Activated naive CD8-positive, alpha-beta T cell treated with anti-CD3 and anti-CD28 coated beads, Interleukin-2, amount 10 ng/mL, durations not matched to agents 7 days and 5 days (primary cell): ENCODE measurements at regions not wholly inside any gene's neighbourhood (a gene's known extent, or its start where the extent isn't known, plus 50 kb on each side); places are given as distances from the start of the nearest gene placed in this dataset.

Experiments
- ATAC-seq: fragments of 150-1000 bp; cut with Tn5 transposase; one replicate; pipeline ENCODE4 v1.10.0; 2021; ENCODE audit warnings: low read depth, moderate library complexity
- POLR2A ChIA-PET: fragments of 350-600 bp; sonication (Branson Sonifier 250); formaldehyde crosslinking; loops from one replicate; lab custom pipeline; 2021; ENCODE audit warnings: antibody characterized with exemption; lab: Charles Lee
- DNase-seq: peaks from one replicate; pipeline ENCODE4 v3.0.0; 2021
- H3K27ac Mint-ChIP-seq: one replicate; pipeline ENCODE4 v1.8.0; 2022; ENCODE audit warnings: mild to moderate bottlenecking, mixed read lengths
- H3K27me3 Mint-ChIP-seq: one replicate; pipeline ENCODE4 v1.8.0; 2022; ENCODE audit warnings: mild to moderate bottlenecking, moderate library complexity, mixed read lengths
- H3K36me3 Mint-ChIP-seq: one replicate; pipeline ENCODE4 v1.8.0; 2021; ENCODE audit warnings: mild to moderate bottlenecking, mixed read lengths
- H3K4me1 Mint-ChIP-seq: one replicate; pipeline ENCODE4 v1.8.0; 2021; ENCODE audit warnings: mixed read lengths
- H3K4me3 Mint-ChIP-seq: one replicate; pipeline ENCODE4 v1.8.0; 2022; ENCODE audit warnings: mild to moderate bottlenecking, moderate library complexity, mixed read lengths
- H3K9me3 Mint-ChIP-seq: one replicate; pipeline ENCODE4 v1.8.0; 2021; ENCODE audit warnings: mixed read lengths

DNA sequence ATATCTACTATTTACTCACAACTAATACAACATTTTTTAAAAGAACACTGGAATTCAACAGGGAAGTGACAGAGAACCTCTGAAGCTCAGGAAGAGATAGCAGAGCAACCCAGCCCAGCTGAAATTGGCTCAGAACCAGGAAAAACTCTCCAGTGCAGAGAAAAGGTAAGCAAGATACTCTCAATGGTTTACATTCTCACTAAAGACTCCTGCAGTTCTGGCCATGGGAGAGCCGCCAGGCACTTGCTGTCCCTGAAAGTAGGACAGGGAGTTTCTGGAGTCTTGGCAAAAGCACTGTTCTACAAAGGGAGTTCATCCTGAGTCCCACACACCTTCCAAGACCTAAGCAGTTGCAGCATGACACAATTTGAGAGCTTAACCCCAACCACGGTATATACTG is 330.8 kb downstream of the TRIM36 start:
- Mint-ChIP-seq H3K27ac (no peak overlapping the region), H3K27me3 (no peaks in the 10 kb centered on the region), H3K4me1 (no peaks in the 10 kb centered on the region), H3K4me3 (no peak overlapping the region), H3K9me3 (peaks cover 7% of the 10 kb centered on the region), H3K36me3 (no peaks in the 10 kb centered on the region)
- POLR2A ChIA-PET: no interaction called here
- no peak for DNase-seq
- no peak for ATAC-seq

DNA sequence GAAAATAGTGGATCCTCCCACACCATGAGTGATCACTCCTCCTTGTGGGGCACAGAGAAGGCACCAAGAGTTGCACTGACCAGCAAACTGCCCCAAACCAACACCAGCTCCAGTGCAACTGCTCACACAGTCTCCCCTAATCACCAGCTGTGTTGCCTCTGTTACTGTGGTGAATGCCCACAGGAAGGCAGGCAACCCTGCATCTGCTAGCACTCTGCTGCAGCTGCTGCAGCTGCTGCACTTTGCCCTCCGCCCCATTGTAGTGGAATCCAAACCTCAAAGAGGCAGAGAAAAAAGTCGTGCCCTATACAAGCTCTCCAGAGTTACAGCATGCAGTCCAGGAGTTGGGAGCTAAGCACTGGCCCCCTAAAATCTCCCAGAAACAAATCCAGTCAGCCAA is 339.6 kb downstream of the TRIM36 start:
- no peak for ATAC-seq
- DNase-seq: no peak

DNA sequence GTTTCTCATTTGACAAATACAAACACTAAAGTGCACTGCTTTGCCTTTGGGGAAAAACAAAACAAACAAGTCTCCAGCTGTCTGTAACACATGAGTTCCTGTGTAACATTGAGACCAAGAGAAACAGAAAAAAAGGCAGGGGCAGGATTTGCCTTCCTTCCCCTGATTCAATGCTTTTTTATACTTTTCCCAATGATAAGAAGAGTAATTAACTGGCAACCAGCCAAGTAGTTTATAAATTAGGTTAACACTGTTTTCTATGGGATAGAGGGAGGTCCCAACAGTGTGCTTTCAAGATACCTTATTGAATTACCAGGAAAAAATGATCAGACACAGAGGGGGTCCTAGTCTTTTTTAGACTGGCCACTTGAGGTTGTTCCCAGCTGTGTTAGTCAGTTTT is 346.8 kb downstream of the TRIM36 start:
- ATAC-seq: no peak
- Mint-ChIP-seq H3K36me3 (no peaks in the 10 kb centered on the region), H3K27ac (no peak overlapping the region), H3K4me3 (no peak overlapping the region), H3K27me3 (no peaks in the 10 kb centered on the region), H3K9me3 (peaks cover 4% of the 10 kb centered on the region), H3K4me1 (no peaks in the 10 kb centered on the region)
- POLR2A ChIA-PET: no interaction called here
- no peak for DNase-seq

More for the DNA sequence above, 339.6 kb downstream of the TRIM36 start:
- H3K4me3 Mint-ChIP-seq: no peak overlapping the region
- peaks cover 4% of the 10 kb centered on the region for H3K9me3 Mint-ChIP-seq
- no peaks in the 10 kb centered on the region for H3K27me3 Mint-ChIP-seq
- H3K4me1 Mint-ChIP-seq: no peaks in the 10 kb centered on the region
- H3K36me3 Mint-ChIP-seq: no peaks in the 10 kb centered on the region
- POLR2A ChIA-PET: no interaction called here
- H3K27ac Mint-ChIP-seq: no peak overlapping the region

DNA sequence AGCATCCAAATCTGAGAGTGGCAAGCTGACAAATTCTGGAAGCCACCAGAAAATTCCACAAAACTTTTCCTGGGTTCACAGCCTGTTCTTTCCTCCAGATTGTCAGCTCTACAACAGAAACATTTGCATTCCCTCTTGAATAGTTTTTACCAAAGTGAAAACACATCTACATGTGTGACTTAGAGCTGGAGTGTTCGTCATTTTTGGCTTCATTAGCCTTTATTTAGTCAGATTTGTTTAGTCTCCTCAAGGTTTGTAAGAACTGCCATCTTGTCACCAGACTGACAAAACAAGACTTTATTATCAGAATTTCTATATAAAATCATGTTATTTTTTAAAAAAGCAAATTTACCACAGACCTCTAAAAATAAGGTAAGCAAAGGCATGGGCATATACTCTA is 347.3 kb downstream of the TRIM36 start:
- Mint-ChIP-seq H3K27ac (no peak overlapping the region), H3K9me3 (peaks cover 4% of the 10 kb centered on the region), H3K4me3 (no peak overlapping the region), H3K36me3 (no peaks in the 10 kb centered on the region), H3K27me3 (no peaks in the 10 kb centered on the region), H3K4me1 (no peaks in the 10 kb centered on the region)
- ATAC-seq (no peak), DNase-seq (no peak)
- POLR2A ChIA-PET: no interaction called here

DNA sequence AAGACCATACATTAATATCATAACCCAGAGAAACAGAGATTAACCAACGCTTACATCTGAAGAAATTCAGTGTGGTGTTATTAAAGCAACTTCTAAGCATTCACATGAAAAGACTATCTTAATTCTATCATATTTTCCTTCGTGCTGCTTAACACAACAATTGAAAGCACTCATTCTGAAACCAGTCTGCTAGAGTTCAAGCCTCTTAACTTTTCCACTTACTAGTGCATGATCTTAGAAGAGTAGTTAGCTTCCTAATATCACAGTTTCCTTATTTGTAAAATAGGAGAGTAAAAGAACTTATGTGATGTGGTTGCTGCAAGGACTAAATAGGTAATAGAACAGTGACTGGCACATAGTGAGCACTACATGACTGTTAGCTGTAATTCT is 379.3 kb downstream of the TRIM36 start:
- DNase-seq: no peak
- no peak for ATAC-seq
- POLR2A ChIA-PET: no interaction called here
- Mint-ChIP-seq H3K4me1 (no peaks in the 10 kb centered on the region), H3K36me3 (no peaks in the 10 kb centered on the region), H3K4me3 (no peak overlapping the region), H3K9me3 (no peaks in the 10 kb centered on the region), H3K27me3 (no peaks in the 10 kb centered on the region), H3K27ac (no peak overlapping the region)

DNA sequence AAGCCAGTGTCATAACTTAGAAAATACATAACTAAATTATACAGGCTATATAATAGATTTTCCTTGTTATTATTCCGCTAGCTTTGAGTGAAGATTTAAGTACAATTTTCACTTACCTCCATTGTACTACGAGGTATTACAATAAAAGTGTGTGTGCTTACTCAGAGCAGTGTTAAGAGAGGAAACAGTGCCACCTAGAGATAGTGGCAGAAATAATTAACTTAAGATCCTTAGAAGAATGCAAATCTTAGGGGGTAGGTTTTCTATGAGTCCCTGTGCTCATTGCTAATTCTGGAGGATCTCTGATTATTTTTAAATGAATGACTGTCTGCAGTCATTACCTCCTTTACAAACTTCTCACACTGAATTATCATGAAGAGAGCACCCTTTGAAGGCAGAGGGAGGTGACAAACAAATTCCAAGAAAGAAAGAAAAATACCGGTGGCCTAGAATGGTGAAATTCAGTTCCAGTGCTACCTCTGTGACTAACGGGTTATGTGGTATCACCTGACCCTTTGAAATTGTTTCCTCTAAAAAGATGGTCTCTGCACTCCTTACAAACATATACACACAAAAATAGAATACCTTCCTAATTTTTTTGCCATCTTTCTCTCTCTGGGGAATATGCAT is 379.8 kb downstream of the TRIM36 start:
- H3K4me1 Mint-ChIP-seq: no peaks in the 10 kb centered on the region

DNA sequence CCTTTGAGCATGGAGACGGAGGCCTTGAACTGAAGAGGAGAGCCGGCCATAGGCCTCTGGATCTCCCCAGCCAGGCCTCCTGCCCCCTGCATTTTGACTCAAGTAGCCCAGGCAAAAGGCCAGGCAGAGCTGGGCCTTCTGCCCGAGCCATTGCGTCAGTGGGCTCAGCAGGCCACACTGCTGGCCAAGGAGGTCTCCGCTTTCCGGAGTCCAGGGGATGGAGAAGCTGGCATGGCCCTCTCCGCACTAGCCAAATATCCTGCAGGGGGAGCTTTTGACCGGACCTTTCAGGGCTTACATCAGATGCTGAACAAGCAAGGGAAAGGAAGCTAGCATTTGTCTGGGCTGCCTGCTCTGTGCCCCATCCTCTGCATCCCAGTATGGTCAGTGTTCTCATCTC is 386.8 kb downstream of the TRIM36 start:
- ATAC-seq (no peak), DNase-seq (no peak)
- no peak overlapping the region for H3K27ac Mint-ChIP-seq
- H3K36me3 Mint-ChIP-seq: no peaks in the 10 kb centered on the region
- no peaks in the 10 kb centered on the region for H3K4me1 Mint-ChIP-seq
- no peak overlapping the region for H3K4me3 Mint-ChIP-seq
- H3K9me3 Mint-ChIP-seq: no peaks in the 10 kb centered on the region
- H3K27me3 Mint-ChIP-seq: no peaks in the 10 kb centered on the region
- POLR2A ChIA-PET: no interaction called here

More for the DNA sequence above, 379.8 kb downstream of the TRIM36 start:
- Mint-ChIP-seq H3K27me3 (no peaks in the 10 kb centered on the region), H3K36me3 (no peaks in the 10 kb centered on the region), H3K4me3 (no peak overlapping the region), H3K9me3 (no peaks in the 10 kb centered on the region), H3K27ac (no peak overlapping the region)
- ATAC-seq: no peak
- DNase-seq: no peak
- POLR2A ChIA-PET: no interaction called here

DNA sequence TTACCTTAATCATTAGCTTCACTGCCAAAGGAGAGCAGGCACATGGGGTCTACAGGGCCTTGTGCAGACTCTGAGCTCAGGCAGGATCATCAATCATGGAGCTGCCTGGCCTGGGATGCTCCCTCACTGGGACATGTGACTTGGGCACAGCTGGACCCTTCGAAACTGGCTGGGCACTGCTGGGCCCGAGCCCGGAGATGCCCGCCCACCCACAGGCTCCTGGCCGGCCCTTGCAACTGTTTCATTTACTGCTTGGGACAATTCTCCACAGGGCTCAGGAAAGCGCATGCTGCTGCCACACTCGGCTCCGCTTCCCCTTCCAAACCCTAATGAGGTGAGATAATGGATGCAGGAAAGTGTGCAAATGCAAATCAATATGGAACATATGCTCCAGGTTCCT is 387.5 kb downstream of the TRIM36 start:
- no peaks in the 10 kb centered on the region for H3K9me3 Mint-ChIP-seq
- H3K4me3 Mint-ChIP-seq: no peak overlapping the region
- no peak overlapping the region for H3K27ac Mint-ChIP-seq
- ATAC-seq: no peak
- no peaks in the 10 kb centered on the region for H3K27me3 Mint-ChIP-seq
- DNase-seq: no peak
- no peaks in the 10 kb centered on the region for H3K4me1 Mint-ChIP-seq
- H3K36me3 Mint-ChIP-seq: no peaks in the 10 kb centered on the region
- POLR2A ChIA-PET: no interaction called here

DNA sequence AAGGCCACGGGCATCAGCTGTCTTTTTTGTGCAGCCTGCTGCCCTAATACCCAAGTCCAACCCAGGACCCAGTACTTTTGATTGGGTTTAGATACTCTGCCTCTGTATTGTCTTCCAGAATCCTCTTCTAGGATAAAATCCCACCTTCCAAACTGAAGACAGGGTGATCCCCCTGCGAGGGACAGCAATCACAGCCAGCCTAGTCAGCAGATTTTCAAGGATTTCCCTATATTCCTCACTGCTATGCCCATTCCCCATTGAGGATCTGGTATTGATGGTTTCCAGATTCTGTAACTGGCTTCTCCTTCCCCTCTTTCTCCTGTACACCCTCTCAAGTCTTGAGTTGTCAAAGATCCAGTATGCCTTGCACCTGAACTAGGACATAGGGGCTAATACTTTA is 389.4 kb downstream of the TRIM36 start:
- no peaks in the 10 kb centered on the region for H3K36me3 Mint-ChIP-seq

DNA sequence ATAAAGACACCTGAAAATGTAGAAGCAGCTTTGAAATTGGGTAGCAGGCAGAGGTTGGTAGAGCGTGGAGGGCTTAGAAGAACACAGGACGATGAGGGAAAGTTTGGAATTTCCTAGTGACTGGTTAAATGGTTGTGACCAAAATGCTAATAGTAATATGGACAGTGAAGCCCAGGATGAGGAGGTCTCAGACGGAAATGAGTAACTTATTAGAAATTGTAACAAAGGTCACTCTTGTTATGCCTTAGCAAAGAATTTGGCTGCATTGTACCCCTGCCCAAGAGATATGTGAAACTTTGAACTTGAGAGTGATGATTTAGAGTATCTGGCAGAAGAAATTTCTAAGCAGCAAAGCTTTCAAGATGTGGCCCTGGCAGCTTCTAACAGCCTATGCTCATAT is 382.5 kb downstream of the KCNN2 start:
- no peaks in the 10 kb centered on the region for H3K4me1 Mint-ChIP-seq
- no peaks in the 10 kb centered on the region for H3K36me3 Mint-ChIP-seq
- DNase-seq (no peak), ATAC-seq (no peak)
- H3K27ac Mint-ChIP-seq: no peak overlapping the region
- peaks cover 2% of the 10 kb centered on the region for H3K9me3 Mint-ChIP-seq
- no peak overlapping the region for H3K4me3 Mint-ChIP-seq
- POLR2A ChIA-PET: no interaction called here
- no peaks in the 10 kb centered on the region for H3K27me3 Mint-ChIP-seq

More for the DNA sequence above, 389.4 kb downstream of the TRIM36 start:
- DNase-seq (no peak), ATAC-seq (no peak)
- Mint-ChIP-seq H3K9me3 (no peaks in the 10 kb centered on the region), H3K4me1 (no peaks in the 10 kb centered on the region), H3K27ac (no peak overlapping the region), H3K27me3 (no peaks in the 10 kb centered on the region), H3K4me3 (no peak overlapping the region)
- POLR2A ChIA-PET: no interaction called here

DNA sequence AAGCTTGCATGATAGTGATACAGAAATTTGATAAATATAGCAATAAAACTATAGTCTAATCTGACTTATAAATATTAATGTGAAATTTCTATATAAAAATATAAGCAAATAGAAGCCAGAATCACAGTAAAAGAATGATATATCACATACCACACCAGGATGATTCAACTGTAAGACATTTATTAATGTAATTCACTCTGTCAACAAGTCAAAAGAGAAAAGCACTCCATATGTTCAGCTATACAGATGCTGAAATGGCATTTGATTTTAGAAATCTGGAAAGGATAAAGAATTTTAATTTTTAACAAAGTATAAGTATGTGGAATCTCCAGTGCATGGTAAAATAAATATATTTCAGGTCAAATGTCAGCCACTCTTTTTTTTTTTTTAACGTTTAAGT is 372.4 kb downstream of the KCNN2 start:
- H3K4me1 Mint-ChIP-seq: no peaks in the 10 kb centered on the region
- H3K27me3 Mint-ChIP-seq: no peaks in the 10 kb centered on the region
- DNase-seq: no peak
- H3K9me3 Mint-ChIP-seq: peaks cover 2% of the 10 kb centered on the region
- H3K27ac Mint-ChIP-seq: no peak overlapping the region
- no peak for ATAC-seq
- POLR2A ChIA-PET: no interaction called here
- no peak overlapping the region for H3K4me3 Mint-ChIP-seq
- H3K36me3 Mint-ChIP-seq: no peaks in the 10 kb centered on the region

DNA sequence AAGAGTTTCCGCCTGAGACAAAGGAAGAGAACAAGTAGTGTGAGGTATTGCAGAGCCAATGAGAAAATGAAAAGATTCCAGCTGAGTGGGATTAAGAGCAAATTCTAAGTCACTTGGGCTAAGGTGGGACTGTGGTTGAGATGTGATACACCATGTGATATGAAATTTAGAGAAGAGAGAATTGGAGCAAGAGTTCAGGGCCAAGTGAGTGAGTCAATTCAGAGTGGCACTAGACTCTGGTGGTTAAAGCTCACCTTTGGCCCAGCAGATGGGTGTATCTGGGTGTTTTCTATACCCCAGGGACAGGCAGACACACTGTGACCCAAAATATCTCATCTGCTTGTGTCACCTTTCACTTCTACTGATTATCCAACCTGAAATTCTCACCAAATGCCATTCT is 368.1 kb downstream of the KCNN2 start:
- Mint-ChIP-seq H3K27me3 (no peaks in the 10 kb centered on the region), H3K36me3 (no peaks in the 10 kb centered on the region), H3K4me1 (no peaks in the 10 kb centered on the region), H3K4me3 (no peak overlapping the region), H3K27ac (no peak overlapping the region), H3K9me3 (peaks cover 4% of the 10 kb centered on the region)
- DNase-seq (no peak), ATAC-seq (no peak)
- POLR2A ChIA-PET: no interaction called here

DNA sequence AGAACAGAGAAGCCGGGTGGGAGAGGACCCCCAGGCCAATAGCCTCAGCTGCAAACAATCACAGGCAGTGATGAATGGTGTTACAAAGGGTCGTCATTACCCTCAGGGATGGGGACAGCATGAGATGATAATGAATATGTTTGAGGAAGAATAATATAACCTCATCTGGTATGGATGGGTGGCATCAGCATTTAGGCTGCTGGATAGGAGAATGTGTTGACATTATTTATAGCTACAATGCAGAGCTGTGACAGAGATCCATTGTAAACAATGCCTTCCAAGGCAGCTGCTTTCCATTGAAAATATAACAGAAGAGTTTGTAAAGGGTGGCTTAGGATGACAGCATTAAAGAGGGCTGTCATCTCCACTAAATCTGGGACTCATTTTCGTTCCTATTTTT is 365.5 kb downstream of the KCNN2 start:
- Mint-ChIP-seq H3K4me1 (no peaks in the 10 kb centered on the region), H3K27me3 (no peaks in the 10 kb centered on the region), H3K36me3 (no peaks in the 10 kb centered on the region), H3K4me3 (no peak overlapping the region), H3K9me3 (peaks cover 4% of the 10 kb centered on the region), H3K27ac (no peak overlapping the region)
- ATAC-seq (no peak), DNase-seq (no peak)
- POLR2A ChIA-PET: no interaction called here

DNA sequence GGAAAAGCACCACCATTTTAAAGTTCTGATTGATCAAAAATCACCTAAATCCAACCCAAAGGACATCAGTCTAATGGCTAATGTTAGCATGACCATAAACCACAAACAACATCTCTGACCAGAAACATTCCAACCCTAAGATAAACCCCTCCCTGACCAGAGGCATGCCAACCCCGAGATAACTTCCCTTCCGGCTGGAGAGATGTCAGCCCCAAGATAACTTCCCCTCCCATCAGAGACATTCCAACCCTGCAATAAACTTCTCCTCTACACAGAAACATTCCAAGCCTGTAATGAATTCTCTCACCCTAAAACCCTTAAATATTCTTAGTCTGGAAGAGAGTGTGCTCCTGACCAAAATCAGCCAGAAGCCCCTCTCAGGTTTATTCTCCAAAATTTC is 364.3 kb downstream of the KCNN2 start:
- ATAC-seq (no peak), DNase-seq (no peak)
- Mint-ChIP-seq H3K36me3 (no peaks in the 10 kb centered on the region), H3K4me1 (no peaks in the 10 kb centered on the region), H3K4me3 (no peak overlapping the region), H3K9me3 (peaks cover 2% of the 10 kb centered on the region), H3K27ac (no peak overlapping the region), H3K27me3 (no peaks in the 10 kb centered on the region)
- POLR2A ChIA-PET: no interaction called here

DNA sequence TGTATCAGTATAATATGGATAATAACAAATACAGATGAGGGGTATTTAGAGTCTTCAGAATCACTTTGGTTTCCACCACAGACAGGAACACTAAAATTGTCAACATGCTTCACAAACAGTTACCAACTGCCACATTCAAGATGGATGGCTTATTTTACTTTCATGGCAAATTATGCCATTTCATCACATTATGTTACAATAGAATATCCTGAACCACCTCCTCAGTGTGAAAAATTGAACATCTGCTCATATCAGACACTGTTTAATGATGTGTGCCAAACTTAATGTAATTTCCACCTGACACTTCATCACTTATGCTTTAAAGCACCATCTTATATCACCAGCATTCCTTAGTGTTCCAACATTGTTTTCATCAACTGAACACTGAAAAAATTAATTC is 357.4 kb downstream of the KCNN2 start:
- ATAC-seq (no peak), DNase-seq (no peak)
- Mint-ChIP-seq H3K9me3 (peaks cover 3% of the 10 kb centered on the region), H3K36me3 (no peaks in the 10 kb centered on the region), H3K27ac (no peak overlapping the region), H3K4me1 (no peaks in the 10 kb centered on the region), H3K27me3 (no peaks in the 10 kb centered on the region), H3K4me3 (no peak overlapping the region)
- POLR2A ChIA-PET: no interaction called here
